ENCODE measurements at regions not wholly inside any gene's neighbourhood (a gene's known extent, or its start where the extent isn't known, plus 50 kb on each side); places are given as distances from the start of the nearest gene placed in this dataset.

- H3K4me3 Mint-ChIP-seq (ENCODE audit: unreplicated experiment): no peak overlapping the region
- intact Hi-C loops (cut with micrococcal nuclease): no loop called here
- no peaks in the 10 kb centered on the region for H3K36me3 Mint-ChIP-seq (ENCODE audit: insufficient read depth, unreplicated experiment)
- H3K9me3 Mint-ChIP-seq (ENCODE audit: unreplicated experiment): peaks cover 10% of the 10 kb centered on the region
- H3K4me1 Mint-ChIP-seq (ENCODE audit: insufficient read depth, unreplicated experiment): no peaks in the 10 kb centered on the region
- no peak for TF ChIP-seq CTCF (IDR thresholded peaks at IDR 0.05; ENCODE audit: unreplicated experiment)
- no peak overlapping the region for H3K27ac Mint-ChIP-seq (ENCODE audit: low read depth, unreplicated experiment)
- ChIA-PET POLR2A (no interaction called here), CTCF (interaction anchor here (0.7 to 1.0 kb wide), 2 partner anchors 14 kb away, joined by 4 to 5 read pairs; no protein-coding TSS in a partner anchor)
- no peaks in the 10 kb centered on the region for H3K27me3 Mint-ChIP-seq (ENCODE audit: insufficient read depth, unreplicated experiment)
- no peak for DNase-seq (ENCODE audit: unreplicated experiment)
- BruUV-seq (replicated peaks): no TSS peak
Observed at GRCh38 chr3:104582092-104582491, 784.6 kb upstream of the ALCAM start.

GRCh38 chr3:104584682-104585081, 782.0 kb upstream of the ALCAM start:
- ChIA-PET POLR2A (no interaction called here), CTCF (interaction anchor here (0.6 kb wide), 1 partner anchor 785 kb away, joined by 3 read pairs; no protein-coding TSS in a partner anchor)
- Mint-ChIP-seq H3K36me3 (ENCODE audit: insufficient read depth, unreplicated experiment) (no peaks in the 10 kb centered on the region), H3K27ac (ENCODE audit: low read depth, unreplicated experiment) (no peak overlapping the region), H3K4me1 (ENCODE audit: insufficient read depth, unreplicated experiment) (peaks cover 5% of the 10 kb centered on the region), H3K4me3 (ENCODE audit: unreplicated experiment) (no peak overlapping the region), H3K9me3 (ENCODE audit: unreplicated experiment) (peaks cover 1% of the 10 kb centered on the region), H3K27me3 (ENCODE audit: insufficient read depth, unreplicated experiment) (no peaks in the 10 kb centered on the region)
- intact Hi-C loops (cut with micrococcal nuclease): no loop called here
- no peak for DNase-seq (ENCODE audit: unreplicated experiment)
- no TSS peak for BruUV-seq (replicated peaks)
- TF ChIP-seq CTCF (IDR thresholded peaks at IDR 0.05; ENCODE audit: unreplicated experiment): no peak

- no peak for DNase-seq (ENCODE audit: unreplicated experiment)
- Mint-ChIP-seq H3K36me3 (ENCODE audit: insufficient read depth, unreplicated experiment) (no peaks in the 10 kb centered on the region), H3K4me3 (ENCODE audit: unreplicated experiment) (no peak overlapping the region), H3K9me3 (ENCODE audit: unreplicated experiment) (no peaks in the 10 kb centered on the region), H3K27me3 (ENCODE audit: insufficient read depth, unreplicated experiment) (no peaks in the 10 kb centered on the region), H3K27ac (ENCODE audit: low read depth, unreplicated experiment) (no peak overlapping the region), H3K4me1 (ENCODE audit: insufficient read depth, unreplicated experiment) (peaks cover 5% of the 10 kb centered on the region)
- TF ChIP-seq CTCF (IDR thresholded peaks at IDR 0.05; ENCODE audit: unreplicated experiment): no peak
- CTCF ChIA-PET: interaction anchor here (0.6 kb wide), 1 partner anchor 801 kb away, joined by 3 read pairs; no protein-coding TSS in a partner anchor
- intact Hi-C loops (cut with micrococcal nuclease): no loop called here
- BruUV-seq (replicated peaks): no TSS peak
- POLR2A ChIA-PET: interaction anchor here (0.6 kb wide), 1 partner anchor 50 kb away, joined by 3 read pairs; no protein-coding TSS in a partner anchor
Observed at GRCh38 chr3:104586344-104586743, 780.4 kb upstream of the ALCAM start.

GRCh38 chr3:104588442-104588841, 778.3 kb upstream of the ALCAM start:
- no peak for TF ChIP-seq CTCF (IDR thresholded peaks at IDR 0.05; ENCODE audit: unreplicated experiment)
- no peaks in the 10 kb centered on the region for H3K27me3 Mint-ChIP-seq (ENCODE audit: insufficient read depth, unreplicated experiment)
- BruUV-seq (replicated peaks): no TSS peak
- ChIA-PET CTCF (interaction anchor here (0.9 kb wide), 1 partner anchor 9 kb away, joined by 3 read pairs; no protein-coding TSS in a partner anchor), POLR2A (no interaction called here)
- no peak overlapping the region for H3K4me3 Mint-ChIP-seq (ENCODE audit: unreplicated experiment)
- peaks cover 5% of the 10 kb centered on the region for H3K4me1 Mint-ChIP-seq (ENCODE audit: insufficient read depth, unreplicated experiment)
- H3K36me3 Mint-ChIP-seq (ENCODE audit: insufficient read depth, unreplicated experiment): no peaks in the 10 kb centered on the region
- H3K9me3 Mint-ChIP-seq (ENCODE audit: unreplicated experiment): no peaks in the 10 kb centered on the region
- DNase-seq (ENCODE audit: unreplicated experiment): no peak
- no peak overlapping the region for H3K27ac Mint-ChIP-seq (ENCODE audit: low read depth, unreplicated experiment)
- intact Hi-C loops (cut with micrococcal nuclease): no loop called here
